Left ventricle myocardium inferior (tissue), 1 donor: ENCODE measurements at regions not wholly inside any gene's neighbourhood (a gene's known extent, or its start where the extent isn't known, plus 50 kb on each side); places are given as distances from the start of the nearest gene placed in this dataset.

ENCODE experiments used
- DNase-seq: peaks from one replicate; pipeline ENCODE4 v3.0.0-alpha.2; 2020
- H3K27ac ChIP-seq: fragments of 200-600 bp; replicated peaks from 2 replicates; pipeline ENCODE4 v1.8.0; 2021
- H3K27me3 ChIP-seq: fragments of 200-600 bp; 2 replicates; pipeline ENCODE4 v1.8.0; 2021; ENCODE audit warnings: low read depth
- H3K36me3 ChIP-seq: fragments of 200-600 bp; 2 replicates; pipeline ENCODE4 v1.8.0; 2021
- H3K4me1 ChIP-seq: fragments of 200-600 bp; 2 replicates; pipeline ENCODE4 v1.8.0; 2021
- H3K4me3 ChIP-seq: fragments of 200-600 bp; 2 replicates; pipeline ENCODE4 v1.8.0; 2021; ENCODE audit warnings: mild to moderate bottlenecking, moderate library complexity
- H3K9me3 ChIP-seq: fragments of 200-600 bp; replicated peaks from 2 replicates; pipeline ENCODE4 v1.8.0; 2021
- CTCF ChIP-seq: fragments of 200-600 bp; IDR thresholded peaks from 2 replicates; pipeline ENCODE4 v1.8.0; 2021; ENCODE audit warnings: antibody characterized with exemption, mild to moderate bottlenecking, borderline replicate concordance
- intact Hi-C: fragments of 100-400 bp; cut with micrococcal nuclease; formaldehyde crosslinking; loops from one replicate; pipeline ENCODE4 v1.11.0; 2022
- donor health status: DM: no; HTN: yes; CAD: no; lungs with severe emphysema.

DNA sequence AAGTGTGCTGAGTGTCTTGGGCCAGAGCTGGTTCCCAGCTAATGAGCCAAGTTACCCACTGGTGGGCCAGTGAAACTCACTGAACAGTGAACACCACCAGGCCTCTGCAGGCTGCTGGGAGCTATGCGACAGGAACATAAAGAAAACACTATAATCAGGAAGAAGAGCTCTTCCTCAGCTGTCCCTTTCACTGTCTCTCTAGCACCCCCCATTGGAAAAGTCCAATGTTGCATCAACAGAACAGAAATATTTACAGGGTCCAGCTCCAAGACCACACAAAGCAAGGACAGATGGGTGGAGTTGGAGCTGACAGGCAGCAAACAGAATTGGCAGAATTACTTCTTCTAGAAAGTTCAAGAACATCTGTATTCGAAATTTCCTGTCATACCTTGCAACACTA, 903.6 kb upstream of the TMEM132C start:
- Histone ChIP-seq H3K9me3 (peaks cover 11% of the 10 kb centered on the region), H3K27me3 (peaks cover 20% of the 10 kb centered on the region), H3K36me3 (no peaks in the 10 kb centered on the region), H3K27ac (no peak overlapping the region), H3K4me1 (no peaks in the 10 kb centered on the region), H3K4me3 (no peak overlapping the region)
- no peak for DNase-seq
- intact Hi-C loops: no loop called here
- no peak for TF ChIP-seq CTCF

DNA sequence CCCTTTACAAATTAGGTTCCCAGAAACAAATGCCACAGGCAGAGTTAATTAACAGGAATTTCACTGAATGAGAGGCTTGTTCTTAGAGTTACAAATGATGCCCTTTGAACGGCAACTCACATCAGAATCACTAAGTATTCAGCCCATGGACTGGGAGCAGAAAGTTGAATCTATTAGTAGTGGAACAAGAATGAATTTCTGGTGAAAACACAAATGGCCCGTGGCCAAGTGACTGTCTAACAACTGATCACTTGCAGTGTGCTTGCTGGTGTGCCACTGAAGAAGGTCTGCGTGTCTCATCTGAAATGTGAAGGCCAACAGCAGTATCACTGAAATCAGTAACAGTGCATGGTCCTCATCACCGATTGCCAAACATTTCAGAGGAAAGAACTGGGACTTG, 893.4 kb upstream of the TMEM132C start:
- H3K9me3 ChIP-seq: no peaks in the 10 kb centered on the region
- H3K36me3 ChIP-seq: no peaks in the 10 kb centered on the region
- no peak for TF ChIP-seq CTCF
- H3K27ac ChIP-seq: no peak overlapping the region
- no peaks in the 10 kb centered on the region for H3K4me1 ChIP-seq
- no peak for DNase-seq
- peaks cover 58% of the 10 kb centered on the region for H3K27me3 ChIP-seq
- no peak overlapping the region for H3K4me3 ChIP-seq
- intact Hi-C loops: no loop called here

GRCh38 chr12:127374447-127374846, 892.5 kb upstream of the TMEM132C start:
- TF ChIP-seq CTCF: no peak
- intact Hi-C loops: no loop called here
- Histone ChIP-seq H3K27me3 (peaks cover 52% of the 10 kb centered on the region), H3K4me1 (no peaks in the 10 kb centered on the region), H3K27ac (no peak overlapping the region), H3K9me3 (no peaks in the 10 kb centered on the region), H3K4me3 (no peak overlapping the region), H3K36me3 (no peaks in the 10 kb centered on the region)
- no peak for DNase-seq

DNA sequence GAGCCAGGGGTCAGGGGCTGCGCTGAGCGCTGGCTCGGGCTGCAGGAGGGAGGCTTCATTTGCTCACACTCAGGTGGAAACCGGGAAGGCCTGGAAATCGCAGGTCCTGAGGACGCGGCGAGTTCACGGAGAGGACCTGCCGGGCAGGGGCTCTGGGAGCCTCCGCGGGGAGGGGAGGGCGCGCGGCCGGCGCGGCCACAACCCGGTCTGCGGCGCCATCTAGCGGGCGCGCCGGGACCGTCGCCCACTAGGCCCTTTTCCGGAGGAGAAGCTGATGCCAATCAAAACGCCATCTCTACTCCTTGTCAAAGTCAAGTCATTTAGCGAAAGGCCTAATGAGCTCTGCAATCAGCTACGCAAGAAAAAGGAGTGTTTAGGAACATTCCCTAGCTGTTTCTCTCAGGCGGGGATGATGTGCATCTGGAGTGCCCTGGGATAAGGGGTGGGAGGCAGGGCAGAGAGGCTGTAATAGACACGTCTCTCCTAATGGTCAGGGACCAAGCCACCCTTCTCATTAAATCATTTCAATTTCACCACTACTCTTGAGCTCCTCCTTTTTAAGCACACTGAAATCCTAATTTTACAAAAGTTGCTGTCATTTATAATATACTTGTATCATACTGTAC, 885.8 kb upstream of the TMEM132C start:
- peaks cover 62% of the 10 kb centered on the region for H3K27me3 ChIP-seq
- no peak overlapping the region for H3K27ac ChIP-seq
- intact Hi-C loops: loop anchor here (10.0 kb wide), 1 partner anchor 276 kb away; no protein-coding TSS in a partner anchor
- no peaks in the 10 kb centered on the region for H3K36me3 ChIP-seq
- no peaks in the 10 kb centered on the region for H3K9me3 ChIP-seq
- peak; percentile 16 for DNase-seq
- H3K4me3 ChIP-seq: peak overlapping the region; percentile 46
- H3K4me1 ChIP-seq: peaks cover 6% of the 10 kb centered on the region
- TF ChIP-seq CTCF: peak; percentile 88

DNA sequence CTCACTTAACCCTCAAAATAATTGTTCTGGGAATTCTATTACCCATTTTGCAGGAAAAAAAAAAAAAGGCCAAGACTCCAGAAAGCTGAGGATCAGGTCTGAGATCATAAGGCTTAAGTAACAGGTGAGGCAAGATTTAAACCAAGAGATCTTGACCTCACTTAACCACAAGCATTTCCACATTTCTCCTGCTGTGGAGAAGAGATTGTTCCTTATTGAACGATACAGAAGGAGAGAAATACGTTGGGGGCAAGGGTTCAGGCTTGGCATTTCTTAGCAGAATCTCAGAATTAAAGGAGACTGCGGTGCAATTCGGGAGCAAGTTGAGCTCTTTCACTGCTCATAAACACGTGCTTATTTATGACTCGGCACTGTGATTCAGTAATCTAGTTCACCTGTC, 885.3 kb upstream of the TMEM132C start:
- H3K4me1 ChIP-seq: peaks cover 6% of the 10 kb centered on the region
- TF ChIP-seq CTCF: no peak
- no peak overlapping the region for H3K27ac ChIP-seq
- peaks cover 63% of the 10 kb centered on the region for H3K27me3 ChIP-seq
- no peak overlapping the region for H3K4me3 ChIP-seq
- H3K9me3 ChIP-seq: no peaks in the 10 kb centered on the region
- no peak for DNase-seq
- intact Hi-C loops: loop anchor here (10.0 kb wide), 1 partner anchor 277 kb away; no protein-coding TSS in a partner anchor
- H3K36me3 ChIP-seq: no peaks in the 10 kb centered on the region
